CD4-positive, alpha-beta T cell treated with Interleukin-15 for 4 hours (primary cell): ENCODE measurements at regions not wholly inside any gene's neighbourhood (a gene's known extent, or its start where the extent isn't known, plus 50 kb on each side); places are given as distances from the start of the nearest gene placed in this dataset.

Experiments
- DNase-seq: peaks from one replicate; pipeline ENCODE4 v3.0.0-alpha.2; 2020; ENCODE audit warnings: low spot score

- DNase-seq, result no peak
These were observed 478.2 kb upstream of the CITED2 start for GRCh38 chr6:139852488-139853140.

GRCh38 chr6:139852067-139852466 is 477.6 kb upstream of the CITED2 start:
- DNase-seq, result no peak

DNA sequence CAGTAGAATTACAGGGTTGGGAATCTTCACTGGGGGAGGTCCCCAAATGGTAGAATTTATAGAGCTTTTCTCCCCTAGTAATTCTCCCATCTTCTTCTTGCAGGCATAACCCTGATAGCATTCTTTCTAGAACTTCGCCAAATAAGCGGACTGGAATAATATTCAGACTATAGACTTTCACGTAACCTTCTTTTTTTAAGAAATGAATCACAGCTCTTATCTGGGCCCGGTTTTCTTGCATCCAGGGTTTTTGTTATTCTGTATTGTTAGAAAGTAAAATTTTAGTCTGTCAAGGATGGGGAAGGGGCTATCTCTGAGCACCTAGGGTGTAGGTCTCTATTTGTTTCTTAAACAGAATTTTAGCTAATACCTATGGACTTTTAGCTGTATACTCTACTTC is 476.8 kb upstream of the CITED2 start:
- no peak for DNase-seq

- no peak for DNase-seq
These were observed 476.1 kb upstream of the CITED2 start for GRCh38 chr6:139850512-139850911.

DNA sequence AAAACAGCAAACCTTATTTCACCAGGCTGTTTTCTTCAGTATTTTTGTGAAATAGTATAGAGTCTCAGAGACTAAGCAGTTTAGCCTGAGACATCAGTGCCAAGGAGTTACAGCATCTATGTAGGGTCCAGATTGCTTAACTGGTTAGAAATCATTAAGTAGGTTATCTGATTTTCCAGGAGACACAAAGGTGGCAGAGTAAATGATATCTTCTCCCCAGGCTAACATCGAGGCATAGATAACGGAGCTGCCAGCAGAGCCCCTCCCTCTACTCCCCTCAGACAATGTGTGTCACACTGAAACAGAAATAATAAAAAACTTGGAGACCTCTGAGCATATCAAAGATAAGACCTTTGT is 473.0 kb upstream of the CITED2 start:
- no peak for DNase-seq

DNA sequence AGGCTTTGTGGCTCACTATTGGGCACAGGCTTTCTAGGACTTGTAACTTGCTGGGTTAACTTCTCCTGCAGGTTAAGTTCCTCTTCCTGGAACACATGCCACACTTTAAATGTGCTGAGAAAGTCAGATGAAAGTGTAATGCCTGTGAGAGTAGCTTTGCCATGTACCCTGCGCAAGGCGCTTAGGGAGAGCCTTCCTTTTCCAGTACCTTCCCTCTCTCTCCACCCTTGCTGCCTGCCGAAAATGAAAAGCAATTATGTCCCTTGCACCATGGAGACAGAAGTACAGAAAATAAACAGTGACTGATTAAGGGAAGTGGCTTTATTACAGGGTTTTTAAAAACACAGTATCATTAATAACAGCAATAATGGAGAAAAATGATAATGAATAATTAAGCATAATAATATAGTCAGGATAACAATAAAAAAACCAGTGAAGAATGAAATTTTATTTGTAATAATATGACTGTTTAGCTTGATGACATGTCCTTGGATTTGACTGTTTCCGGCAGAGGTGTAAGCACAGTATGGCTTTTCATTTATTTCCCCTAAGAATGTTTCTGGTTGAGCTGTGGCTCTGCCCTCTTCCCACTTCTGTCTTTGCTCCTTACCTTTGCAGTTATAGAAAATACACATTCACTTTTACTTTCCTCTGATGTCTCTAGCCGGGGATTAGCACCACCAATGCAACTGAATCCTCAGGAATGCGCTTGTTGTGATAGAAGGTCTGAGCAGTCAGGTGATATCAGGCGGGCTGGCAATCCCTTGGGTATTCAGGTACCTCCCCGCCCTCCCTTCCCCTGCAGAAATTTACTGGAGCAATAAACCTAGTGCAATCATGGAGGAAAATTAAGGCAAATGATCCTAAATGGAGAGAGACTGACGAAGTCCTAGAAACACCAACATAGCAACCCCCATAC is 472.3 kb upstream of the CITED2 start:
- no peak for DNase-seq

DNA sequence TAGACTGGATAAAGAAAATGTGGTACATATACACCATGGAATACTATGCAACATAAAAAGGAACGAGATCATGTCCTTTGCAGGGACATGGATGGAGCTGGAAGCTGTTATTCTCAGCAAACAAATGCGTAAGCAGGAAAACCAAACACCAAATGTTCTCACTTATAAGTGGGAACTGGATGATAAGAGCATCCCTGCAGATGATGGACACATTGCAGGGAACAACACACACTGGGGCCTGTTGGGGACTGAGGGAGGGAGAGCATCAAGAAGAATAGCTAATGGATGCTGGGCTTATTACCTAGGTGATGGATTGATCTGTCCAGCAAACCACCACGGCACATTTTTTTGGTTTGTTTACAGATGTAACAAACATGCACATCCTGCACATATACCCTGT is 470.5 kb upstream of the CITED2 start:
- DNase-seq, result no peak

- no peak for DNase-seq
These were observed 467.4 kb upstream of the CITED2 start for GRCh38 chr6:139841794-139842215.

DNA sequence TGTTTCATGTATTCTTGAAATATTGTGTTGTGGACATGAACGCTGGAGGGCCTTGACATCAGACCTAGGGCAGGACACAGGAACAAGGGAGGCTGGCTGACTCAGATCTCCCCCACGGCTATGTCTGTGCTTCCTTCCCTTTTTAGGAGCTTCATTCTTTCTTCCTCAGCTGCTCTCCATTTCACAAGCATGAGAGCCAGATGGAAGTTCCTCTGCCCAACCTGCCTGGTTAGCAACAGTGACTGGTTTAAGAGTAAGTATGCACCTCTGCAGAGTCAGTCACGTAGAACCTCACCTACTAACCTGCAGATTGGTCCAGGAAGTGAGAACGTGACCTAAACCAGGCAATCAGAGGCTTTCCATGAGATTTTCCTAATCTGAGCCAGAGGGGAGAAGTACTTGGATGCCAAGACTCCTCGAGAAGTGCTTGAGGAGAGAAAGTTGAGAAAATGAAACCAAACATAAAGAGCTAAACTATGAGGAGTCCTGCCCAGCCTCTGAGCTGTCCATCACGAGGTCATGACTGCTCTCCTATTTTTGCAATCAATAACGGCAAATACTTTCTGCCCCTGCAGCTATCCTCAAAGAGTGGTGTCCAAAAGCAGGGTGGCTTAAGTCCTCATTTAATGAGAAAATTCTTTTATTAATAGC is 465.2 kb upstream of the CITED2 start:
- DNase-seq, result no peak

- no peak for DNase-seq
These were observed 459.8 kb upstream of the CITED2 start for GRCh38 chr6:139834232-139834631.

DNA sequence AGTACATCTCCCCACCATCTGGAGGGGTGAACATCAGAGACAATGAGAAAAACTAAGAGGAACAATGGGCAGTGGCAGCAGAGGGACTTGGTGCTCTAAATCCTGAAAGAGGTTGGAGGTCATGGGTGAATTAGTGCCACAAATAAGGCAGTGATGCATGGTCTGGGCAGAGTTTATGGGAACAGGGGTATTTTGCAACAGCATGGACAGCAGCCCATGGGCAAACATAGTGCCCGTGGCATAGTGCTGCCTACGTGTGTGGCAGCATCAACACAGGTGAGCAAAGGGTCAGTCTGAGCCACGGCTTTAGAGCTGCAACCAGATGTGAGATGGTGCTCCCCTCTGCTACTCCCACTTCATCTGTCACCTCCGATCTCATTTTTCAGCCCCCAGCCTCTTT is 459.1 kb upstream of the CITED2 start:
- no peak for DNase-seq

DNA sequence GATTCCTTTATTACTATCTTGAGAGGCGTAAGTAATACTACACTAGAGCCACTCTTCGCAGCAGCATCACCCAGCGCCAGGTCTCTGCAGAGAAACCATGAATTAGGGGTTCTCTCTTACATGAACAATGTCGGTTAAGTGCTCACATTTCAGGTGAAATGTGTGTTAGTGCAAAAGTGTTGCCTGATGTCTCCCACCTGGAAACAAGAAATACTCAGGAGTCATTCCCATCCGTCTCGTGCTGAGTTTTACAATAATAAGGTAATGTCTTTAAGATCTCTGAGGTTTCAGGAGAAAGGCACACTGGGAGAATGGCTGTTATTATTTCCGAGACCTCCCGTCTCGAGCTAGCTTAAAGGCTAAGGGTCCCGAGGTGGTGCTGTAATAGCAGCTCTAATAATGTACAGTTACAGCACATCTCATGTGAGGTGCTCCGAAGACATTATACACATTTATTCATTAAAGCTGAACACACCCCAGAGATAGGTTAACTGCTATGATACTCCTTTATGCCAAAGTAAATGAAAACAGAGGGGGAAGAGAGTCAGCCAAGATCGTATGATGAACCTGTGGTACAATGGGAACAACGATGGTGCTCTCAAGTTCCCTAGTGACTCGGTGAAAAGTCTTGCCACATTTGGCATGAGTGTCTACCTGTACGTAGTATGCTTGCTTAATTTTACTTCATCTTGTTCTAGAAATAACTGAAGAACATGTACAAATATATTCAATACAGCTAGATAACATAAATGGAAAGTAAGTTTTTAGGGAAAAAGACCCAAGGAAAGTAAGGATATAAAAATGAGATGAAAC is 458.3 kb upstream of the CITED2 start:
- no peak for DNase-seq

DNA sequence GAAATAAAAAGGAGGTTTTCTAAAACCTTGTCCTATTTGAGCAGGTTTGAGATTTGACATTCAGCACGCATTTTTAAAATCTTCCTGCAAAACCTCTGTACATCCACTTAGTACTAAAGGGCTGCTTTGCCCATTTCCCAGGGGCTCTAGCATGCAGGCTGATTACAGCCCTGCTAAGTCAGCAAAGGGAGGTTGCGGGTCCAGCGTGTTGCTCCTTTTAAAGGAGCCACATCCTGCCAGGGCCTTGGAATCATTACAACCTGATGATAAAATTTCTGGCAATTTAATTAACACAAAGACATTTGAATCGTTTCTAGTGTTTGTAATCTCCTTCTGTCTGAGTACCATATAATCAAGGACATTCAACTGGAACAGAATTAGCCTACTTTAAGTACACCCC is 455.1 kb upstream of the CITED2 start:
- no peak for DNase-seq

- no peak for DNase-seq
These were observed 454.5 kb upstream of the CITED2 start for GRCh38 chr6:139828751-139829519.

DNA sequence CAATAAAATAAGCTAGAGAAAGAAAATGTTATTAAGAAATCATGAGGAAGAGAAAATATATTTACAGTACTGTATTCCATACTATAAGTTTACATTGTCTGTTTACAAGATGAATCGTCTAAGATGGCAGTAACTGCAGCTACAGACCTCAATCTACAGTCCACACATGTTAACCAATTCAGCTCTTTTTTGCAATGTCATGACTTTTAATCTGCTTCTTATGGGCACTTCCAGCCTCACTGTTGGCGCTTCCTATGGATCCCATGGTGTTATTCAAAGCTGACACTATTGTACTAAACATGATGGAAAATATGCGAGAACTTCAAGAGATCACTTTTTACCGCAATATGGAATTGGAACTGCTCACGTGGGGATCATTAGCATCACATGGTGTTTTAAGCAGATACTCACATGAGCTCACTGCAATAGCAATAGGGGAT is 451.5 kb upstream of the CITED2 start:
- no peak for DNase-seq

GRCh38 chr6:139824864-139825263 is 450.4 kb upstream of the CITED2 start:
- DNase-seq, result no peak

DNA sequence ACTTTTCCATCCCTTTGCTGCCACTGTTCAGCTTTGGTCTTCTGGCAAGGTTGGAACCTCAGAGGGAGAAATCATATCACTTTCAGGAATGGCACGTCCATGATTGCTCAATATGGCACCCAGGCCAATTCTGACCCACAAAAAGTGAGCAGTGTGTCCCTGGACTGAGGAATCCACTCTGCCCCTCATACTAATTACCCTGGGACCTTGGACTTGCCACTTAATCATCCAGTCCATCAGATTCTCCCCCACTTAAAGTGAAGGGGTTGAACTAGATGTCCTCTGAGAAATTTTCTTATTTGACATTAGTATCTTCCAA is 449.3 kb upstream of the CITED2 start:
- no peak for DNase-seq

DNA sequence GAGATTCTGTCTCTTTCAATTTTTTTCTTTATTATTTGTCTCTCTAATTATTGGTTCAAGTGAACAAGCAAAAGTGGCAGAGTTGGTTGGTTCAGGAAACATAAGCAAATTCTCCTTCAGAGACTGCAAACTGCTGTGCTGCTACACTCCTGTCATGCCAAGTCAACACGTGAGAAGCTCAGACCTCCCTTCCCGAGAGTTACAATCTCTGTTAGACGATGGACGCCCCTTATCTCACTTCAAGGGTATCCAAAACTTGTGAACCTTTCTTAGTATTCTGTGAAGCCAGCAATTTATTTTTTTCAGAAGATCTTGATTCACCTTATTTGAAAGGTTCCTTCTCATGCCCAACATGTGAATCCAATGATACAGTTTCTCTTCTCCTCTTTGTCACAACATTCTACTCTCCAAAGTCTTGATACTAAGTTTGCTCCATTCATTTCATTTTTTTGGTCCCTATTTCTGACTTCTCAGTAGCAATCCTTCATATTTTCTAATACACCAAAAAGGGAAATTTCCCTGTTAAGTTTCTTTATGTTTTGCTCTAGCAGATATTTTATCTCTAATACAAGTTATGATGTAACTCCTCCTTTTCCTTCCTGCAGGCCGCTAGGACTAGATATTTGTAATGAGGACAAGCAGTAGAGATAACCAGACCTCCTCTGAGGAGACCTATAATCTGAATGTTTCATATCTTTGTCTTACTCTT is 448.8 kb upstream of the CITED2 start:
- no peak for DNase-seq

DNA sequence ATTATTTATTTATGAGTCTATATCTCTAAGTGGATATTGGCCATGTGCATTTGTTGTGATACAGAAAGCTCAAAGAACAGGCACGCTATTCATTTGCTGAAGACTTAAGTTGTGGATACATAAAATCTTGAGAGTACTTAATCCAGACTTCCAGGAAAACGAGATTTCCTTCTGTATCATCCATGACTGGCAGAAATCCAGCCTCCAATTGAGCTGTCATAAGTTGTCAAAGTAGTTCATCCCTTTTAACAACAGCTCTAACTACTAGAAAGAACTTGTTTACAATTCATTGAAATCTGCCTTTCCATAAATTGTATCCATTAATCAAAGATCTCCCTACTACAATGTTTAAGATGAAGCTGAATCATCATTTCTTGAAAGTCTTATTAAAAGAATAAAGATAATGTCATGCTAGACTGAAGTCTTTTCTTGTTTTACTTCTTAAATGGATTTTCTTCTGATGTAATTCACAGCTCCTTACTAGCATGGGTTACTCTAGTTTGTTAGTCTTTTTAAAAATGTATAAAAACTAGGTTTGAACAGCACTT is 447.3 kb upstream of the CITED2 start:
- no peak for DNase-seq

- DNase-seq, result no peak
These were observed 445.8 kb upstream of the CITED2 start for GRCh38 chr6:139820210-139820609.

- DNase-seq, result no peak
These were observed 445.3 kb upstream of the CITED2 start for GRCh38 chr6:139819776-139820175.
